K562 (cell line): ENCODE measurements at regions not wholly inside any gene's neighbourhood (a gene's known extent, or its start where the extent isn't known, plus 50 kb on each side); places are given as distances from the start of the nearest gene placed in this dataset.

Experiments used
- CBFA2T3 ChIP-seq: fragments of 450-650 bp; IDR thresholded peaks from 2 replicates; pipeline ENCODE4 v1.6.1; 2017
- GTF2A2 ChIP-seq: IDR thresholded peaks from 2 replicates; pipeline ENCODE4 v1.6.1; 2016; ENCODE audit warnings: mild to moderate bottlenecking, missing genetic modification characterization, missing compliant biosample characterization
- HCFC1 ChIP-seq: IDR thresholded peaks from 2 replicates; pipeline ENCODE4 v1.6.1; 2012; ENCODE audit warnings: low read depth, low read length, improper control_type of control experiment
- NR2C2 ChIP-seq, 2 experiments: fragments of 200-800 bp in 1 of 2; sonication (Bioruptor generic) in 1 of 2; sonication (generic) in 1 of 2; formaldehyde crosslinking in 1 of 2; IDR thresholded peaks; 2 replicates each; pipeline versions ENCODE4 v1.6.1 to v1.8.0; 2016 to 2022; ENCODE audit warnings: mild to moderate bottlenecking in 1 of 2, missing compliant biosample characterization in 1 of 2, missing genetic modification characterization in 1 of 2, missing genetic modification reagents in 1 of 2
- SIN3B ChIP-seq: fragments of 450-650 bp; IDR thresholded peaks from 2 replicates; pipeline ENCODE4 v1.6.1; 2017; ENCODE audit warnings: low read depth, mild to moderate bottlenecking, moderate library complexity
- USF1 ChIP-seq: sonication (generic); formaldehyde crosslinking; IDR thresholded peaks from 2 replicates; pipeline ENCODE4 v1.9.0; 2022; ENCODE audit warnings: mild to moderate bottlenecking, missing genetic modification reagents
- ZHX1 ChIP-seq: fragments of 150-350 bp; conservative IDR thresholded peaks from 2 replicates; pipeline ENCODE4 v1.6.1; 2014; ENCODE audit warnings: low read length
- ZNF197 ChIP-seq: fragments of 200-800 bp; sonication (Bioruptor generic); IDR thresholded peaks from 2 replicates; pipeline ENCODE4 v1.6.1; 2016; ENCODE audit warnings: low read depth, missing genetic modification characterization, missing compliant biosample characterization
- ZNF274 ChIP-seq: IDR thresholded peaks from 2 replicates; pipeline ENCODE4 v1.6.1; 2011; ENCODE audit warnings: low read depth, mild to moderate bottlenecking, low read length, moderate library complexity, borderline replicate concordance
- ZNF445 ChIP-seq: fragments of 250-450 bp; sonication (Bioruptor Pico); IDR thresholded peaks from 2 replicates; pipeline ENCODE4 v1.4.0; 2020; ENCODE audit warnings: low read depth, mild to moderate bottlenecking, moderate library complexity
- TF ChIP-seq, protein P1 (sequence below): fragments of 250-450 bp; sonication (Bioruptor Pico); IDR thresholded peaks from 2 replicates; pipeline ENCODE4 v1.8.0; 2021; ENCODE audit warnings: borderline replicate concordance, mild to moderate bottlenecking, moderate library complexity; ENCODE audit not compliant: poor library complexity, severe bottlenecking
- TF ChIP-seq, protein P2 (sequence below): fragments of 450-650 bp; IDR thresholded peaks from 2 replicates; pipeline ENCODE4 v1.6.1; 2016; ENCODE audit warnings: low read depth, mild to moderate bottlenecking, moderate library complexity
- TF ChIP-seq, protein P3 (sequence below), 3 experiments: IDR thresholded peaks in 2 of 3; conservative IDR thresholded peaks in 1 of 3; 2 replicates each; pipeline ENCODE4 v1.5.1; 2011 to 2012; ENCODE audit warnings: low read length in 3 of 3, mild to moderate bottlenecking in 3 of 3, control low read depth in 2 of 3, improper control_type of control experiment in 1 of 3, inconsistent platforms in 1 of 3, low read depth in 1 of 3, mixed read lengths in 1 of 3, moderate library complexity in 1 of 3; ENCODE audit not compliant: insufficient read depth in 2 of 3
- TF ChIP-seq, protein P4 (sequence below): sonication (generic); formaldehyde crosslinking; IDR thresholded peaks from 2 replicates; pipeline ENCODE4 v1.8.1; 2022; ENCODE audit warnings: missing genetic modification reagents

GRCh38 chr9:106019702-106020101 is 325.4 kb downstream of the TMEM38B start (continued):
- TF ChIP-seq, protein P1, sequence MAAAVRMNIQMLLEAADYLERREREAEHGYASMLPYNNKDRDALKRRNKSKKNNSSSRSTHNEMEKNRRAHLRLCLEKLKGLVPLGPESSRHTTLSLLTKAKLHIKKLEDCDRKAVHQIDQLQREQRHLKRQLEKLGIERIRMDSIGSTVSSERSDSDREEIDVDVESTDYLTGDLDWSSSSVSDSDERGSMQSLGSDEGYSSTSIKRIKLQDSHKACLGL (CRISPR knock-in tag): no peak
- TF ChIP-seq HCFC1: no peak
- TF ChIP-seq SIN3B: no peak
- no peak for TF ChIP-seq ZNF274
- TF ChIP-seq, protein P2, sequence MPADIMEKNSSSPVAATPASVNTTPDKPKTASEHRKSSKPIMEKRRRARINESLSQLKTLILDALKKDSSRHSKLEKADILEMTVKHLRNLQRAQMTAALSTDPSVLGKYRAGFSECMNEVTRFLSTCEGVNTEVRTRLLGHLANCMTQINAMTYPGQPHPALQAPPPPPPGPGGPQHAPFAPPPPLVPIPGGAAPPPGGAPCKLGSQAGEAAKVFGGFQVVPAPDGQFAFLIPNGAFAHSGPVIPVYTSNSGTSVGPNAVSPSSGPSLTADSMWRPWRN: no peak
- no peak for TF ChIP-seq NR2C2 (CRISPR knock-in tag; IDR thresholded peaks at IDR 0.05)
- no peak for TF ChIP-seq NR2C2 (tag; IDR thresholded peaks at IDR 0.05)
- no peak for TF ChIP-seq GTF2A2
- no peak for TF ChIP-seq ZHX1
- TF ChIP-seq USF1 (CRISPR knock-in tag): no peak
- no peak for TF ChIP-seq CBFA2T3
- no peak for TF ChIP-seq ZNF445 (CRISPR knock-in tag)
- TF ChIP-seq ZNF197 (CRISPR knock-in tag): no peak
- TF ChIP-seq, protein P3, sequence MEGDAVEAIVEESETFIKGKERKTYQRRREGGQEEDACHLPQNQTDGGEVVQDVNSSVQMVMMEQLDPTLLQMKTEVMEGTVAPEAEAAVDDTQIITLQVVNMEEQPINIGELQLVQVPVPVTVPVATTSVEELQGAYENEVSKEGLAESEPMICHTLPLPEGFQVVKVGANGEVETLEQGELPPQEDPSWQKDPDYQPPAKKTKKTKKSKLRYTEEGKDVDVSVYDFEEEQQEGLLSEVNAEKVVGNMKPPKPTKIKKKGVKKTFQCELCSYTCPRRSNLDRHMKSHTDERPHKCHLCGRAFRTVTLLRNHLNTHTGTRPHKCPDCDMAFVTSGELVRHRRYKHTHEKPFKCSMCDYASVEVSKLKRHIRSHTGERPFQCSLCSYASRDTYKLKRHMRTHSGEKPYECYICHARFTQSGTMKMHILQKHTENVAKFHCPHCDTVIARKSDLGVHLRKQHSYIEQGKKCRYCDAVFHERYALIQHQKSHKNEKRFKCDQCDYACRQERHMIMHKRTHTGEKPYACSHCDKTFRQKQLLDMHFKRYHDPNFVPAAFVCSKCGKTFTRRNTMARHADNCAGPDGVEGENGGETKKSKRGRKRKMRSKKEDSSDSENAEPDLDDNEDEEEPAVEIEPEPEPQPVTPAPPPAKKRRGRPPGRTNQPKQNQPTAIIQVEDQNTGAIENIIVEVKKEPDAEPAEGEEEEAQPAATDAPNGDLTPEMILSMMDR (IDR thresholded peaks at IDR 0.05 in 2 of 3, conservative IDR thresholded peaks at IDR 0.05 in 1 of 3; ENCODE audit: insufficient read depth in 2 of 3, low read depth in 1 of 3, low read length in 3 of 3): no peak
- TF ChIP-seq, protein P4, sequence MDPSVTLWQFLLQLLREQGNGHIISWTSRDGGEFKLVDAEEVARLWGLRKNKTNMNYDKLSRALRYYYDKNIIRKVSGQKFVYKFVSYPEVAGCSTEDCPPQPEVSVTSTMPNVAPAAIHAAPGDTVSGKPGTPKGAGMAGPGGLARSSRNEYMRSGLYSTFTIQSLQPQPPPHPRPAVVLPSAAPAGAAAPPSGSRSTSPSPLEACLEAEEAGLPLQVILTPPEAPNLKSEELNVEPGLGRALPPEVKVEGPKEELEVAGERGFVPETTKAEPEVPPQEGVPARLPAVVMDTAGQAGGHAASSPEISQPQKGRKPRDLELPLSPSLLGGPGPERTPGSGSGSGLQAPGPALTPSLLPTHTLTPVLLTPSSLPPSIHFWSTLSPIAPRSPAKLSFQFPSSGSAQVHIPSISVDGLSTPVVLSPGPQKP: no peak
